H1 (cell line): ENCODE measurements at regions not wholly inside any gene's neighbourhood (a gene's known extent, or its start where the extent isn't known, plus 50 kb on each side); places are given as distances from the start of the nearest gene placed in this dataset.

Experiments
- CTCF ChIA-PET: fragments of 300-600 bp; sonication (Branson Sonifier 250); formaldehyde crosslinking; loops from one replicate; lab custom pipeline; 2021; ENCODE audit not compliant: partially characterized antibody; lab: Charles Lee
- POLR2A ChIA-PET: fragments of 300-600 bp; sonication (Branson Sonifier 250); formaldehyde crosslinking; loops from one replicate; lab custom pipeline; 2021; ENCODE audit warnings: inconsistent platforms; ENCODE audit not compliant: partially characterized antibody; lab: Charles Lee
- DNase-seq, 2 experiments: peaks; one replicate each; pipeline versions ENCODE4 v3.0.0 to v3.0.0-alpha.2; 2010 to 2022; ENCODE audit warnings: low spot score in 2 of 2, low read depth in 1 of 2, mixed read lengths in 1 of 2
- FAIRE-seq: peaks from 2 replicates; lab custom pipeline; 2011; peaks lifted over from hg19 to GRCh38; lab: Jason Lieb, UNC
- H2AFZ ChIP-seq: 2 replicates; pipeline ENCODE4 v1.8.1; 2012; ENCODE audit warnings: low read length, inconsistent platforms
- H2AK5ac ChIP-seq: 2 replicates; pipeline ENCODE4 v1.6.1; 2013; ENCODE audit warnings: low read depth, low read length
- H2BK120ac ChIP-seq: replicated peaks from 2 replicates; pipeline ENCODE3; 2013; ENCODE audit warnings: low read depth, low read length, inconsistent platforms
- H2BK12ac ChIP-seq: 2 replicates; pipeline ENCODE4 v1.6.1; 2013; ENCODE audit warnings: low read depth, low read length
- H2BK15ac ChIP-seq: 2 replicates; pipeline ENCODE4 v1.6.1; 2013; ENCODE audit warnings: low read length
- H2BK20ac ChIP-seq: 2 replicates; pipeline ENCODE4 v1.6.1; 2013; ENCODE audit warnings: low read length
- H2BK5ac ChIP-seq: 2 replicates; pipeline ENCODE4 v1.6.1; 2013; ENCODE audit warnings: low read depth, low read length
- H3K14ac ChIP-seq: 2 replicates; pipeline ENCODE4 v1.6.1; 2013; ENCODE audit warnings: inconsistent platforms; ENCODE audit not compliant: insufficient read length
- H3K18ac ChIP-seq: 2 replicates; pipeline ENCODE4 v1.6.1; 2013; ENCODE audit warnings: low read length; ENCODE audit errors: extremely low read depth
- H3K23ac ChIP-seq: 2 replicates; pipeline ENCODE4 v1.6.1; 2013; ENCODE audit warnings: inconsistent platforms; ENCODE audit not compliant: insufficient read length
- H3K23me2 ChIP-seq: 2 replicates; pipeline ENCODE4 v1.6.1; 2013; ENCODE audit warnings: low read depth, low read length
- H3K27ac ChIP-seq: 2 replicates; pipeline ENCODE4 v1.6.1; 2011; ENCODE audit warnings: low read depth, low read length, inconsistent platforms
- H3K27me3 ChIP-seq, 4 experiments: replicated peaks in 1 of 4; 1 replicate in 1 of 4; 2 replicates in 3 of 4; pipeline versions ENCODE4 v1.6.1 to v1.8.1; 2011 to 2013; ENCODE audit warnings: low read length in 3 of 4, mild to moderate bottlenecking in 3 of 4, inconsistent platforms in 2 of 4, mixed read lengths in 2 of 4, moderate library complexity in 1 of 4; ENCODE audit not compliant: control insufficient read depth in 3 of 4, insufficient read depth in 3 of 4; ENCODE audit errors: extremely low read depth in 1 of 4
- H3K36me3 ChIP-seq, 4 experiments: 2 replicates each; pipeline versions ENCODE4 v1.6.1 to v1.8.1; 2011 to 2013; ENCODE audit warnings: mild to moderate bottlenecking in 4 of 4, low read length in 3 of 4, moderate library complexity in 2 of 4, control low read depth in 1 of 4, inconsistent platforms in 1 of 4; ENCODE audit not compliant: insufficient read depth in 4 of 4, control insufficient read depth in 2 of 4
- H3K4ac ChIP-seq: replicated peaks from 2 replicates; pipeline ENCODE3; 2013; ENCODE audit warnings: low read length, low read depth, mixed read lengths, inconsistent platforms; ENCODE audit not compliant: insufficient read length
- H3K4me1 ChIP-seq, 4 experiments: replicated peaks in 1 of 4; 1 replicate in 1 of 4; 2 replicates in 3 of 4; pipeline versions ENCODE4 v1.6.1 to v1.8.1; 2011 to 2013; ENCODE audit warnings: low read length in 3 of 4, inconsistent platforms in 2 of 4, mixed read lengths in 1 of 4; ENCODE audit not compliant: insufficient read depth in 4 of 4, control insufficient read depth in 3 of 4
- H3K4me2 ChIP-seq, 2 experiments: 2 replicates each; pipeline versions ENCODE4 v1.6.1 to v1.8.1; 2011 to 2013; ENCODE audit warnings: low read depth in 2 of 2, low read length in 2 of 2, control low read depth in 1 of 2, inconsistent platforms in 1 of 2, mild to moderate bottlenecking in 1 of 2; ENCODE audit not compliant: insufficient read depth in 1 of 2
- H3K4me3 ChIP-seq, 4 experiments: fragments of 200-600, 300-600 bp in 1 of 4; sonication (generic), shearing (Covaris generic), sonication (Bioruptor Twin) in 1 of 4; 2 replicates each; pipeline versions ENCODE4 v1.5.1 to v1.8.1; 2011 to 2016; ENCODE audit warnings: low read length in 4 of 4, low read depth in 3 of 4, control low read depth in 2 of 4, inconsistent platforms in 2 of 4, mild to moderate bottlenecking in 2 of 4, mixed read lengths in 1 of 4, moderate library complexity in 1 of 4; ENCODE audit not compliant: insufficient read depth in 2 of 4; ENCODE audit errors: extremely low read depth in 1 of 4
- H3K56ac ChIP-seq: replicated peaks from 2 replicates; pipeline ENCODE3; 2013; ENCODE audit warnings: low read depth, mild to moderate bottlenecking, mixed read lengths, low read length, inconsistent platforms; ENCODE audit not compliant: insufficient read length
- H3K79me1 ChIP-seq: 2 replicates; pipeline ENCODE4 v1.6.1; 2013; ENCODE audit warnings: low read depth, low read length, control low read depth
- H3K79me2 ChIP-seq, 2 experiments: 2 replicates each; pipeline versions ENCODE4 v1.6.1 to v1.8.1; 2012 to 2013; ENCODE audit warnings: low read length in 2 of 2, mild to moderate bottlenecking in 2 of 2, inconsistent platforms in 1 of 2; ENCODE audit not compliant: insufficient read depth in 2 of 2, control insufficient read depth in 1 of 2
- H3K9ac ChIP-seq, 4 experiments: replicated peaks in 1 of 4; 1 replicate in 1 of 4; 2 replicates in 3 of 4; pipeline versions ENCODE4 v1.6.1 to v1.8.1; 2011 to 2013; ENCODE audit warnings: low read depth in 3 of 4, low read length in 3 of 4, control low read depth in 2 of 4, mild to moderate bottlenecking in 2 of 4, moderate library complexity in 2 of 4, inconsistent platforms in 1 of 4; ENCODE audit errors: extremely low read depth in 1 of 4
- H3K9me3 ChIP-seq, 2 experiments: 2 replicates each; pipeline versions ENCODE4 v1.6.1 to v1.8.1; 2012 to 2013; ENCODE audit warnings: mild to moderate bottlenecking in 2 of 2, moderate library complexity in 2 of 2, control low read depth in 1 of 2, inconsistent platforms in 1 of 2, low read depth in 1 of 2, low read length in 1 of 2, mixed read lengths in 1 of 2; ENCODE audit not compliant: insufficient read depth in 2 of 2
- H4K20me1 ChIP-seq, 2 experiments: replicated peaks in 1 of 2; 2 replicates each; pipeline versions ENCODE3 to v1.8.1; 2011 to 2013; ENCODE audit warnings: inconsistent platforms in 2 of 2, low read length in 2 of 2, mild to moderate bottlenecking in 1 of 2; ENCODE audit not compliant: insufficient read depth in 2 of 2, control insufficient read depth in 1 of 2
- H4K5ac ChIP-seq: 2 replicates; pipeline ENCODE4 v1.6.1; 2013; ENCODE audit warnings: low read length, low read depth, mixed read lengths, inconsistent platforms; ENCODE audit not compliant: insufficient read length
- H4K8ac ChIP-seq: 2 replicates; pipeline ENCODE4 v1.8.0; 2013; ENCODE audit warnings: mild to moderate bottlenecking, moderate library complexity, low read length, inconsistent platforms; ENCODE audit not compliant: insufficient read depth; ENCODE audit errors: extremely low read depth
- H4K91ac ChIP-seq: replicated peaks from 2 replicates; pipeline ENCODE3; 2013; ENCODE audit warnings: low read length, mixed read lengths, inconsistent platforms; ENCODE audit not compliant: insufficient read length
- CHD1 ChIP-seq: IDR thresholded peaks from 2 replicates; pipeline ENCODE4 v1.6.1; 2012; ENCODE audit warnings: low read depth, low read length, improper control_type of control experiment
- CHD2 ChIP-seq: IDR thresholded peaks from 2 replicates; pipeline ENCODE4 v1.6.1; 2012; ENCODE audit warnings: low read length, improper control_type of control experiment
- EZH2 ChIP-seq: fragments of 200-600 bp; sonication (generic); IDR thresholded peaks from 2 replicates; pipeline ENCODE4 v1.7.1; 2012; ENCODE audit warnings: low read depth, mild to moderate bottlenecking, moderate library complexity, low read length, inconsistent platforms; ENCODE audit not compliant: severe bottlenecking
- GABPA ChIP-seq: IDR thresholded peaks from 2 replicates; pipeline ENCODE4 v1.6.1; 2011; ENCODE audit warnings: mild to moderate bottlenecking, low read length, moderate library complexity, borderline replicate concordance; ENCODE audit not compliant: insufficient read depth
- MAFK ChIP-seq: IDR thresholded peaks from 2 replicates; pipeline ENCODE4 v1.6.1; 2012; ENCODE audit warnings: low read depth, mild to moderate bottlenecking, improper control_type of control experiment, low read length
- POLR2AphosphoS5 ChIP-seq: IDR thresholded peaks from 2 replicates; pipeline ENCODE4 v1.6.1; 2011; ENCODE audit warnings: low read depth, low read length
- RAD21 ChIP-seq, 2 experiments: IDR thresholded peaks in 1 of 2; conservative IDR thresholded peaks in 1 of 2; 2 replicates each; pipeline ENCODE4 v1.6.1; 2011; ENCODE audit warnings: low read depth in 2 of 2, low read length in 2 of 2, improper control_type of control experiment in 1 of 2, inconsistent platforms in 1 of 2, mild to moderate bottlenecking in 1 of 2, moderate library complexity in 1 of 2
- RBBP5 ChIP-seq: IDR thresholded peaks from 2 replicates; pipeline ENCODE4 v1.7.1; 2012; ENCODE audit warnings: low read depth, mild to moderate bottlenecking, inconsistent platforms, low read length, moderate library complexity, borderline replicate concordance
- RNF2 ChIP-seq: fragments of 200-900, 300-1000 bp; sonication (generic); IDR thresholded peaks from 2 replicates; pipeline ENCODE4 v1.7.1; 2016; ENCODE audit warnings: borderline replicate concordance, low read depth, mild to moderate bottlenecking, antibody characterized with exemption, low read length; ENCODE audit not compliant: poor library complexity, severe bottlenecking; ENCODE audit errors: missing control alignments
- RXRA ChIP-seq: IDR thresholded peaks from 2 replicates; pipeline ENCODE4 v1.6.1; 2011; ENCODE audit warnings: low read depth, mild to moderate bottlenecking, low read length, moderate library complexity; ENCODE audit not compliant: insufficient read depth
- SP1 ChIP-seq: IDR thresholded peaks from 2 replicates; pipeline ENCODE4 v1.6.1; 2011; ENCODE audit warnings: low read depth, low read length
- SRF ChIP-seq: IDR thresholded peaks from 2 replicates; pipeline ENCODE4 v1.6.1; 2011; ENCODE audit warnings: mild to moderate bottlenecking, low read depth, low read length, moderate library complexity
- SUZ12 ChIP-seq: fragments of 200-600 bp; sonication (generic); IDR thresholded peaks from 2 replicates; pipeline ENCODE4 v1.6.1; 2012; ENCODE audit warnings: mild to moderate bottlenecking, inconsistent platforms, low read length, moderate library complexity, mixed read lengths
- whole genome bisulfite sequencing, 2 experiments: shearing (Covaris generic) in 1 of 2; methylation state at CpG; one replicate each; pipeline versions ENCODE4 v1.1.6 to v1.1.7; 2013 to 2015; ENCODE audit warnings: low lambda C conversion rate in 2 of 2, mixed read lengths in 2 of 2, inconsistent platforms in 1 of 2, low coverage in 1 of 2, missing lambda C conversion rate in 1 of 2; ENCODE audit not compliant: insufficient replicate concordance in 2 of 2, insufficient coverage in 1 of 2, insufficient read length in 1 of 2; ENCODE audit errors: extremely low coverage in 1 of 2, missing lambda C conversion rate in 1 of 2; 5-methylcytosine and 5-hydroxymethylcytosine counted together

DNA sequence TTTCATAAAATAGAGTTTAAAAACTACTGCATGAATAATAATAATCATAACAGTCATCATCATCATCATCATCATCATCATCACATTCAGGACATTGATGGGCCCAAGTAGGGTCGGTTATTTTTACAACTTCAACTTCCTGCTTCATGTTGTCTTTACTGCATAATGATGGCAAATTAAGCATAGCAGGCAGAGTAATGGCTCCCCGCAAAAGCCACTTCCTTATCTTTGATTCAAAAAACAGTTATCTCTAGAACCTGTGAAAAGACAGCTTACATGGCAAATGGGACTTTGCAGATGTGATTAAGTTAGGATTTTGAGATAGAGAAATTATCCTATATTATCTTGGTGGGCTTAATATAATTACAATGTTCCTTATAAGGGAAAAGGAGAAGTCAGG lies 792.9 kb downstream of the LIG4 start:
- DNase-seq (no peak), FAIRE-seq (no peak)
- Histone ChIP-seq H3K9ac (no peak overlapping the region), H3K18ac (no peak overlapping the region), H3K23ac (no peak overlapping the region), H3K27me3 (peaks cover 0 to 1% (median 0%) of the 10 kb centered on the region in 4 experiments; a peak in 1 of 7 replicates), H2AFZ (no peak overlapping the region), H3K36me3 (no peaks in the 10 kb centered on the region), H2BK15ac (no peak overlapping the region), H3K4ac (no peak overlapping the region), H4K5ac (no peak overlapping the region), H3K4me2 (no peak overlapping the region), H2AK5ac (no peak overlapping the region), H3K27ac (no peak overlapping the region), H3K56ac (no peak overlapping the region), H3K14ac (no peak overlapping the region), H2BK5ac (no peak overlapping the region), H3K79me1 (no peaks in the 10 kb centered on the region), H3K79me2 (no peaks in the 10 kb centered on the region), H2BK20ac (no peak overlapping the region), H3K4me1 (no peaks in the 10 kb centered on the region), H4K20me1 (no peaks in the 10 kb centered on the region), H3K23me2 (no peaks in the 10 kb centered on the region), H4K91ac (no peak overlapping the region), H2BK120ac (no peak overlapping the region), H2BK12ac (no peak overlapping the region), H4K8ac (no peak overlapping the region), H3K4me3 (no peak overlapping the region), H3K9me3 (no peaks in the 10 kb centered on the region)
- ChIA-PET CTCF (interaction anchor here (1.2 kb wide), 1 partner anchor 120 kb away, joined by 3 read pairs; no protein-coding TSS in a partner anchor), POLR2A (interaction anchor here (0.7 kb wide), 1 partner anchor 14 kb away, joined by 3 read pairs; no protein-coding TSS in a partner anchor)
- 93% methylated on average over 2 of the region's 2 CpGs; no CpG with 5 or more reads in 1 of the 2 experiments for WGBS, 2 experiments
- TF ChIP-seq CHD1, result no peak
- no peak for TF ChIP-seq SP1
- no peak for TF ChIP-seq POLR2AphosphoS5
- no peak for TF ChIP-seq GABPA
- no peak for TF ChIP-seq MAFK
- TF ChIP-seq RXRA, result no peak
- TF ChIP-seq SRF, result no peak
- TF ChIP-seq RAD21 (IDR thresholded peaks at IDR 0.05 in 1 of 2, conservative IDR thresholded peaks at IDR 0.05 in 1 of 2; ENCODE audit: low read depth in 2 of 2, low read length in 2 of 2), result no peak
- no peak for TF ChIP-seq RBBP5
- TF ChIP-seq EZH2, result no peak
- no peak for TF ChIP-seq CHD2
- no peak for TF ChIP-seq RNF2
- no peak for TF ChIP-seq SUZ12
